Smooth muscle cell (in vitro differentiated cells): ENCODE measurements at regions not wholly inside any gene's neighbourhood (a gene's known extent, or its start where the extent isn't known, plus 50 kb on each side); places are given as distances from the start of the nearest gene placed in this dataset.

Source experiments
- DNase-seq: peaks from one replicate; lab custom pipeline; 2025; ENCODE audit not compliant: unreplicated experiment; lab: John Stamatoyannopoulos, UW
- H2AFZ ChIP-seq: fragments of 200-600 bp; sonication (generic); 2 replicates; pipeline ENCODE4 v1.6.0; 2016; ENCODE audit warnings: antibody characterized with exemption, low read depth, mild to moderate bottlenecking
- H3F3A ChIP-seq: fragments of 200-600 bp; sonication (generic); 2 replicates; pipeline ENCODE4 v1.6.0; 2017; ENCODE audit warnings: antibody characterized with exemption, low read depth
- H3K27ac ChIP-seq: fragments of 200-600 bp; sonication (generic); 2 replicates; pipeline ENCODE4 v1.5.1; 2016; ENCODE audit warnings: low read depth, mild to moderate bottlenecking
- H3K27me3 ChIP-seq: fragments of 200-600 bp; sonication (generic); 2 replicates; pipeline ENCODE4 v1.6.1; 2016; ENCODE audit warnings: low read depth, mild to moderate bottlenecking
- H3K36me3 ChIP-seq: fragments of 200-600 bp; sonication (generic); 2 replicates; pipeline ENCODE4 v1.5.1; 2016; ENCODE audit warnings: low read depth
- H3K4me1 ChIP-seq: fragments of 200-600 bp; sonication (generic); 2 replicates; pipeline ENCODE4 v1.5.1; 2016; ENCODE audit warnings: low read depth
- H3K4me2 ChIP-seq: fragments of 200-600 bp; sonication (generic); 2 replicates; pipeline ENCODE4 v1.6.0; 2016; ENCODE audit warnings: mild to moderate bottlenecking
- H3K4me3 ChIP-seq: fragments of 200-600 bp; sonication (generic); 2 replicates; pipeline ENCODE4 v1.5.1; 2016; ENCODE audit warnings: mild to moderate bottlenecking
- H3K79me2 ChIP-seq: fragments of 200-600 bp; sonication (generic); 2 replicates; pipeline ENCODE4 v1.6.0; 2016; ENCODE audit warnings: low read depth, mild to moderate bottlenecking
- H3K9ac ChIP-seq: fragments of 200-600 bp; sonication (generic); 2 replicates; pipeline ENCODE4 v1.6.0; 2016; ENCODE audit warnings: low read depth
- H3K9me3 ChIP-seq: fragments of 200-600 bp; sonication (generic); replicated peaks from 2 replicates; pipeline ENCODE4 v1.5.1; 2016; ENCODE audit warnings: low read depth
- H4K20me1 ChIP-seq: fragments of 200-600 bp; sonication (generic); 2 replicates; pipeline ENCODE4 v1.6.0; 2016; ENCODE audit warnings: low read depth
- CTCF ChIP-seq: fragments of 200-600 bp; sonication (generic); IDR thresholded peaks from 2 replicates; pipeline ENCODE4 v1.5.1; 2017; ENCODE audit warnings: borderline replicate concordance, mild to moderate bottlenecking, antibody characterized with exemption; ENCODE audit not compliant: insufficient read depth, poor library complexity, severe bottlenecking
- WGBS: methylation state at CpG from one replicate; pipeline ENCODE4 v1.1.7; 2016; ENCODE audit warnings: low lambda C conversion rate; 5-methylcytosine and 5-hydroxymethylcytosine counted together

GRCh38 chr16:51225878-51226277 lies 74.8 kb upstream of the SALL1 start:
- Histone ChIP-seq H3K4me1 (no peaks in the 10 kb centered on the region), H3K9ac (no peak overlapping the region), H3K9me3 (no peaks in the 10 kb centered on the region), H3K36me3 (no peaks in the 10 kb centered on the region), H2AFZ (no peak overlapping the region), H3K27ac (no peak overlapping the region), H4K20me1 (no peaks in the 10 kb centered on the region), H3F3A (no peaks in the 10 kb centered on the region), H3K27me3 (peaks cover 7% of the 10 kb centered on the region), H3K4me2 (no peak overlapping the region), H3K4me3 (no peak overlapping the region), H3K79me2 (no peaks in the 10 kb centered on the region)
- TF ChIP-seq CTCF = no peak
- WGBS = 85% methylated on average over 6 of the region's 6 CpGs
- no peak for DNase-seq

- H4K20me1 ChIP-seq = no peaks in the 10 kb centered on the region
- H3K4me1 ChIP-seq = no peaks in the 10 kb centered on the region
- H3K9ac ChIP-seq = no peak overlapping the region
- H3K27me3 ChIP-seq = peaks cover 7% of the 10 kb centered on the region
- H3K9me3 ChIP-seq = no peaks in the 10 kb centered on the region
- no peaks in the 10 kb centered on the region for H3K36me3 ChIP-seq
- TF ChIP-seq CTCF = no peak
- H3K4me2 ChIP-seq = no peak overlapping the region
- no peak overlapping the region for H2AFZ ChIP-seq
- no peaks in the 10 kb centered on the region for H3F3A ChIP-seq
- 98% methylated on average over 2 of the region's 2 CpGs for WGBS
- no peak overlapping the region for H3K4me3 ChIP-seq
- DNase-seq = no peak
- H3K79me2 ChIP-seq = no peaks in the 10 kb centered on the region
- H3K27ac ChIP-seq = no peak overlapping the region
Observed at GRCh38 chr16:51224317-51224716, 73.2 kb upstream of the SALL1 start.

- peaks cover 6% of the 10 kb centered on the region for H3K9me3 ChIP-seq
Observed at GRCh38 chr16:51222016-51222415, 70.9 kb upstream of the SALL1 start.

More at GRCh38 chr16:51222016-51222415, 70.9 kb upstream of the SALL1 start:
- H3K4me3 ChIP-seq = no peak overlapping the region
- TF ChIP-seq CTCF = no peak
- no peak overlapping the region for H3K9ac ChIP-seq
- H2AFZ ChIP-seq = no peak overlapping the region
- no peaks in the 10 kb centered on the region for H3K36me3 ChIP-seq
- no peaks in the 10 kb centered on the region for H4K20me1 ChIP-seq
- H3K79me2 ChIP-seq = no peaks in the 10 kb centered on the region
- no peak for DNase-seq
- no peaks in the 10 kb centered on the region for H3F3A ChIP-seq
- no peaks in the 10 kb centered on the region for H3K27me3 ChIP-seq
- H3K27ac ChIP-seq = no peak overlapping the region
- H3K4me1 ChIP-seq = no peaks in the 10 kb centered on the region
- WGBS = 94% methylated on average over 6 of the region's 6 CpGs
- no peak overlapping the region for H3K4me2 ChIP-seq
